Type B pancreatic cell (in vitro differentiated cells): ENCODE measurements at regions not wholly inside any gene's neighbourhood (a gene's known extent, or its start where the extent isn't known, plus 50 kb on each side); places are given as distances from the start of the nearest gene placed in this dataset.

Experiments
- DNase-seq: peaks from one replicate; pipeline ENCODE4 v3.0.0; 2021; ENCODE audit warnings: mixed read lengths; ENCODE audit not compliant: unreplicated experiment; ENCODE audit errors: extremely low spot score
- H3K27ac Mint-ChIP-seq: 2 replicates; pipeline ENCODE4 v1.8.0; 2021; ENCODE audit warnings: mild to moderate bottlenecking, mixed read lengths
- H3K27me3 Mint-ChIP-seq: 2 replicates; pipeline ENCODE4 v1.8.0; 2021; ENCODE audit warnings: mixed read lengths
- H3K36me3 Mint-ChIP-seq: 2 replicates; pipeline ENCODE4 v1.8.0; 2021; ENCODE audit warnings: mixed read lengths
- H3K4me1 Mint-ChIP-seq: one replicate; pipeline ENCODE4 v1.8.0; 2021; ENCODE audit warnings: mixed read lengths; ENCODE audit not compliant: unreplicated experiment
- H3K4me3 Mint-ChIP-seq: 2 replicates; pipeline ENCODE4 v1.8.0; 2021; ENCODE audit warnings: mild to moderate bottlenecking, mixed read lengths
- H3K9me3 Mint-ChIP-seq: 2 replicates; pipeline ENCODE4 v1.8.0; 2021; ENCODE audit warnings: mixed read lengths
- CTCF ChIP-seq: fragments of 200-600 bp; sonication (generic); conservative IDR thresholded peaks from 2 replicates; pipeline ENCODE4 v1.5.0; 2021; ENCODE audit warnings: antibody characterized with exemption, mild to moderate bottlenecking

DNA sequence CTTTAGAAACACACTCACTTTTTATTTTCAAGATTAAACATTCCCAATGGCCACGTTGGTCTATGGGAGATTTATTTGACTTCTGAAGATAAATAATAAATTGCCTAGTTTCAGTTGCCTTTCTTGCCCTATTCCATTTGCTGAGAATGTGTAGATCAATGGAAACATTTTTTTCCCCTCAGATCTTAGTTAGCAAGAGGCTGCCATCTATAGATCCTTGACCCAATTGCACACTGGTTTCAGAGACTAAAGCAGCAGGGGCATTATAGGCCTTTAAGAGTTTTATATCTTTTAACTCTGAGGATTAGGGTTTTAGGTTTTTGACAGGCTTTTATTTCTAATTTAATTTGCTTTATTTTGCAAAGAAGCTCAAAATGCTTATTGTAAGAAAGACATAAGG lies 163.2 kb upstream of the GPR26 start:
- Mint-ChIP-seq H3K9me3 (peaks cover under 1% of the 10 kb centered on the region), H3K27me3 (peaks cover 78% of the 10 kb centered on the region), H3K4me3 (no peak overlapping the region), H3K4me1 (peaks cover 5% of the 10 kb centered on the region), H3K27ac (no peak overlapping the region), H3K36me3 (no peaks in the 10 kb centered on the region)
- peak; percentile 28 for TF ChIP-seq CTCF
- DNase-seq: no peak

DNA sequence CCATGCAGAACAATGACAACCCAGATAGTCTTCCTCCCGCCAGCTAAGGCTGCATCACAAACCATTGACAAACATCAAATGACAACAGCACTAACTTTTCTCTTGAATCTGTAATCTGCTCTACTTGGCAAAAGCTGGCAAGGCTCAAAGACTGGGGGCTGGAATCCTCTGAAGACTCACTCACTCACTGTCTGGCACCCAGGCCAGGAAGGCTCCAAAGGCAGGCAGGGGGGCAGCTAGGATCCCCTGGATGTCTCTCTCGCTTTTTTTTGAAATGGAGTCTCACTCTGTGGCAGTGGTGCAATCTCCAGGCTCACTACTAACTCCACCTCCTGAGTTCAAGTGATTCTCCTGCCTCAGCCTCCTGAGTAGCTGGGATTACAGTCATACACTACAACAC lies 159.7 kb upstream of the GPR26 start:
- no peak for TF ChIP-seq CTCF
- Mint-ChIP-seq H3K27me3 (peaks cover 79% of the 10 kb centered on the region), H3K9me3 (peaks cover 5% of the 10 kb centered on the region), H3K27ac (peak overlapping the region; percentile 9), H3K4me1 (no peaks in the 10 kb centered on the region), H3K36me3 (no peaks in the 10 kb centered on the region), H3K4me3 (no peak overlapping the region)
- no peak for DNase-seq

- Mint-ChIP-seq H3K9me3 (peaks cover 5% of the 10 kb centered on the region), H3K4me1 (no peaks in the 10 kb centered on the region), H3K36me3 (no peaks in the 10 kb centered on the region), H3K4me3 (no peak overlapping the region), H3K27me3 (peaks cover 76% of the 10 kb centered on the region), H3K27ac (no peak overlapping the region)
- TF ChIP-seq CTCF: no peak
- DNase-seq: no peak
Observed at GRCh38 chr10:123507298-123507697, 158.9 kb upstream of the GPR26 start.

- TF ChIP-seq CTCF: no peak
- H3K4me3 Mint-ChIP-seq: no peak overlapping the region
- no peak overlapping the region for H3K27ac Mint-ChIP-seq
- peaks cover 92% of the 10 kb centered on the region for H3K27me3 Mint-ChIP-seq
- peaks cover 8% of the 10 kb centered on the region for H3K4me1 Mint-ChIP-seq
- peaks cover 5% of the 10 kb centered on the region for H3K9me3 Mint-ChIP-seq
- no peaks in the 10 kb centered on the region for H3K36me3 Mint-ChIP-seq
- no peak for DNase-seq
Observed at GRCh38 chr10:123509338-123509737, 156.8 kb upstream of the GPR26 start.

- H3K27ac Mint-ChIP-seq: peak overlapping the region; percentile 53
Observed at GRCh38 chr10:123512901-123513775, 153.0 kb upstream of the GPR26 start.

More at GRCh38 chr10:123512901-123513775, 153.0 kb upstream of the GPR26 start:
- no peak for DNase-seq
- Mint-ChIP-seq H3K9me3 (peaks cover 3% of the 10 kb centered on the region), H3K36me3 (no peaks in the 10 kb centered on the region), H3K27me3 (peaks cover 93% of the 10 kb centered on the region), H3K4me3 (peak overlapping the region; percentile 69), H3K4me1 (peaks cover 14% of the 10 kb centered on the region)
- no peak for TF ChIP-seq CTCF
